Mesothelial cell of epicardium (in vitro differentiated cells): ENCODE measurements at regions not wholly inside any gene's neighbourhood (a gene's known extent, or its start where the extent isn't known, plus 50 kb on each side); places are given as distances from the start of the nearest gene placed in this dataset.
"Not testable (repeated sequence)": the region's sequence is repeated elsewhere in the genome, so short reads cannot be mapped to it uniquely, and the experiment has no call there.

Experiments used
- DNase-seq, 2 experiments: peaks; one replicate each; pipeline ENCODE4 v3.0.0; 2021; ENCODE audit warnings: low spot score in 2 of 2; ENCODE audit not compliant: unreplicated experiment in 2 of 2
- H3K27ac Mint-ChIP-seq: 2 replicates; pipeline ENCODE4 v1.8.0; 2021; ENCODE audit warnings: mixed read lengths
- H3K27me3 Mint-ChIP-seq: 2 replicates; pipeline ENCODE4 v1.8.0; 2021; ENCODE audit warnings: low read depth, mixed read lengths
- H3K36me3 Mint-ChIP-seq: 2 replicates; pipeline ENCODE4 v1.8.0; 2021; ENCODE audit warnings: mixed read lengths
- H3K4me1 Mint-ChIP-seq: 2 replicates; pipeline ENCODE4 v1.8.0; 2021; ENCODE audit warnings: mixed read lengths
- H3K4me3 Mint-ChIP-seq: 2 replicates; pipeline ENCODE4 v1.8.0; 2021; ENCODE audit warnings: mild to moderate bottlenecking, moderate library complexity, mixed read lengths
- H3K9me3 Mint-ChIP-seq: 2 replicates; pipeline ENCODE4 v1.8.0; 2021; ENCODE audit warnings: mixed read lengths
- CTCF ChIP-seq: fragments of 200-600 bp; sonication (generic); IDR thresholded peaks from one replicate; pipeline ENCODE4 v1.5.0; 2021; ENCODE audit warnings: antibody characterized with exemption; ENCODE audit not compliant: unreplicated experiment

GRCh38 chr2:122341007-122341406 is 585.6 kb downstream of the TSN start:
- Mint-ChIP-seq H3K27me3 (peaks cover 11% of the 10 kb centered on the region), H3K36me3 (no peaks in the 10 kb centered on the region), H3K9me3 (peaks cover 7% of the 10 kb centered on the region), H3K4me3 (no peak overlapping the region), H3K27ac (no peak overlapping the region), H3K4me1 (no peaks in the 10 kb centered on the region)
- TF ChIP-seq CTCF: no peak
- DNase-seq: no peak

GRCh38 chr2:122352151-122352550 is 596.7 kb downstream of the TSN start:
- H3K4me3 Mint-ChIP-seq, DNase-seq, H3K27ac Mint-ChIP-seq, H3K4me1 Mint-ChIP-seq, H3K27me3 Mint-ChIP-seq, H3K36me3 Mint-ChIP-seq: not testable (repeated sequence)
- H3K9me3 Mint-ChIP-seq: peaks cover 17% of the 10 kb centered on the region

- peaks cover 7% of the 10 kb centered on the region for H3K27me3 Mint-ChIP-seq
- H3K4me3 Mint-ChIP-seq: no peak overlapping the region
- TF ChIP-seq CTCF: no peak
- no peak overlapping the region for H3K27ac Mint-ChIP-seq
- no peaks in the 10 kb centered on the region for H3K4me1 Mint-ChIP-seq
- H3K9me3 Mint-ChIP-seq: peaks cover 17% of the 10 kb centered on the region
- no peaks in the 10 kb centered on the region for H3K36me3 Mint-ChIP-seq
- no peak for DNase-seq
Measured at GRCh38 chr2:122357998-122358397, 602.5 kb downstream of the TSN start.

GRCh38 chr2:122358729-122359128 is 603.3 kb downstream of the TSN start:
- no peak for TF ChIP-seq CTCF
- no peak overlapping the region for H3K27ac Mint-ChIP-seq
- no peak for DNase-seq
- peaks cover 8% of the 10 kb centered on the region for H3K27me3 Mint-ChIP-seq
- no peaks in the 10 kb centered on the region for H3K4me1 Mint-ChIP-seq
- H3K36me3 Mint-ChIP-seq: no peaks in the 10 kb centered on the region
- H3K9me3 Mint-ChIP-seq: peaks cover 17% of the 10 kb centered on the region
- no peak overlapping the region for H3K4me3 Mint-ChIP-seq

GRCh38 chr2:122363885-122364284 is 608.4 kb downstream of the TSN start:
- no peak for DNase-seq
- no peak for TF ChIP-seq CTCF
- H3K4me1 Mint-ChIP-seq: no peaks in the 10 kb centered on the region
- no peaks in the 10 kb centered on the region for H3K9me3 Mint-ChIP-seq
- no peak overlapping the region for H3K4me3 Mint-ChIP-seq
- no peak overlapping the region for H3K27ac Mint-ChIP-seq
- H3K36me3 Mint-ChIP-seq: no peaks in the 10 kb centered on the region
- peaks cover 8% of the 10 kb centered on the region for H3K27me3 Mint-ChIP-seq

GRCh38 chr2:122366427-122366826 is 611.0 kb downstream of the TSN start:
- no peak for TF ChIP-seq CTCF
- Mint-ChIP-seq H3K27me3 (peaks cover 4% of the 10 kb centered on the region), H3K9me3 (no peaks in the 10 kb centered on the region), H3K36me3 (no peaks in the 10 kb centered on the region), H3K4me3 (no peak overlapping the region), H3K4me1 (no peaks in the 10 kb centered on the region), H3K27ac (no peak overlapping the region)
- no peak for DNase-seq
